Head of caudate nucleus (tissue), 42 donors: ENCODE measurements at regions not wholly inside any gene's neighbourhood (a gene's known extent, or its start where the extent isn't known, plus 50 kb on each side); places are given as distances from the start of the nearest gene placed in this dataset.
"Not testable (repeated sequence)": the region's sequence is repeated elsewhere in the genome, so short reads cannot be mapped to it uniquely, and the experiment has no call there.

ENCODE experiments used
- DNase-seq, 42 donors: peaks; one replicate each; pipeline versions ENCODE4 v3.0.0 to v3.0.0-alpha.2; 2020 to 2021; ENCODE audit warnings: mixed read lengths in 7 of 42
- intact Hi-C: fragments of 100-400 bp; cut with DNase I; formaldehyde crosslinking; loops from one replicate; pipeline ENCODE4 v1.15.0; 2022

GRCh38 chr1:219039682-219040154, 134.0 kb upstream of the LYPLAL1 start:
- intact Hi-C loops: no loop called here
- DNase-seq: no peak

- intact Hi-C loops: no loop called here
- no peak for DNase-seq
Observed at GRCh38 chr1:219040291-219040690, 133.4 kb upstream of the LYPLAL1 start.

GRCh38 chr1:219041141-219041540, 132.5 kb upstream of the LYPLAL1 start:
- intact Hi-C loops: no loop called here

DNA sequence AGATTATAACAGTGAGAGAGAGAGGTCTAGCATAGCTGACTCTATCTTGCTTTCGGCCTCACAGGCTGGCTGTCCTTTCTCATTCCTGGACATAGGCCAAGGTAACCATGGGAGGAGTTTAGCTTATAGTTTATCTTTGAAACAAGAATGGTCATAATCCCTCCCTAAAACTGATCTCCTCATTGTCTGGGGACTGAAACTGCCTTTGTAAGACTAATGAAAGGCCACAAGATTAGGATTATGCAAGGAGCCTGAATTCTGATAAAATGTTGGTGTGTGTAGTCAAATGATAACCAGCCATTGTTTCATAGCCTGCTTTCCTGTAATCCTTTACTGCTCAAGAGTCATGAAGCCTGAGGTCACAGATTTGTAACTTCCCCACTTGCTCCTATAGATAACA, 131.9 kb upstream of the LYPLAL1 start:
- no peak for DNase-seq
- intact Hi-C loops: no loop called here

More at GRCh38 chr1:219041141-219041540, 132.5 kb upstream of the LYPLAL1 start:
- no peak for DNase-seq

- no peak for DNase-seq
- intact Hi-C loops: no loop called here
Observed at GRCh38 chr1:219042769-219043168, 130.9 kb upstream of the LYPLAL1 start.

DNA sequence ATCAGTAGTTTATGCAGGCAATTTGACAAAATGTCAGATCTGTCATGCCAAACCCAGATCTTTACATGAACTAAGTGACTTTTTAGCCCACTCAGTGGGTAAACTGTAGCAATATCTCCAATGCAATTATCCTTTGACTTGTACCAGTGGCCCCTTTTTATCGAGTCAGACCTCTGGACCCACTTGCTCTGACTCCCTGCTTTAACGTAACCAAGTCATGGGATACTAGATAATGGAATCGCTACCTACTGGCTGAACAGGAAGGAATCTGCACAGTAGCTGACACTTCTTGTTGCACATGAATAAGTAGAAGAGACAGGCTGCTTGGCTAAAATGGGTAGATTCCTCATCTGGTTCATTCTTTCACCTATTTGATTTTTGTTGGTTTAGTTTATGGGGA, 128.4 kb upstream of the LYPLAL1 start:
- no peak for DNase-seq
- intact Hi-C loops: no loop called here

DNA sequence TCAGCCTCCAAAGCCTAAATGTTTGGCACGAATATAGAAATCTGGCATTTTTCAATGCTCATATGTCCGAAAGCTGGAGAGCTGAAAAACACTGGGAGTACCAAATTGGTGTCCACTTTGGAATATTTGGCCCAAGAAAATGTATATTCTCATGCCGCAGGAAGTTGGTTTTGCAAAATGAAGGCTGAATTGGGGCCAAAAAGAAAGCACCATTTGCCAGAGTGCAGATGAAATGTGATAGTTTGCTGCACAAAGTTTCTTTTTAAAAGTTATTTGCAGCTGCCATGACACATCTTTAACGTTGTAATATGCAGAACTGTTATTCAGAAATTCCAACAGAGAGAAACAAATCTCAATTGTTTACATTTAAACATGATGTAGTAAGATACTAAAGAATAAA, 124.2 kb upstream of the LYPLAL1 start:
- no peak for DNase-seq
- intact Hi-C loops: no loop called here

DNA sequence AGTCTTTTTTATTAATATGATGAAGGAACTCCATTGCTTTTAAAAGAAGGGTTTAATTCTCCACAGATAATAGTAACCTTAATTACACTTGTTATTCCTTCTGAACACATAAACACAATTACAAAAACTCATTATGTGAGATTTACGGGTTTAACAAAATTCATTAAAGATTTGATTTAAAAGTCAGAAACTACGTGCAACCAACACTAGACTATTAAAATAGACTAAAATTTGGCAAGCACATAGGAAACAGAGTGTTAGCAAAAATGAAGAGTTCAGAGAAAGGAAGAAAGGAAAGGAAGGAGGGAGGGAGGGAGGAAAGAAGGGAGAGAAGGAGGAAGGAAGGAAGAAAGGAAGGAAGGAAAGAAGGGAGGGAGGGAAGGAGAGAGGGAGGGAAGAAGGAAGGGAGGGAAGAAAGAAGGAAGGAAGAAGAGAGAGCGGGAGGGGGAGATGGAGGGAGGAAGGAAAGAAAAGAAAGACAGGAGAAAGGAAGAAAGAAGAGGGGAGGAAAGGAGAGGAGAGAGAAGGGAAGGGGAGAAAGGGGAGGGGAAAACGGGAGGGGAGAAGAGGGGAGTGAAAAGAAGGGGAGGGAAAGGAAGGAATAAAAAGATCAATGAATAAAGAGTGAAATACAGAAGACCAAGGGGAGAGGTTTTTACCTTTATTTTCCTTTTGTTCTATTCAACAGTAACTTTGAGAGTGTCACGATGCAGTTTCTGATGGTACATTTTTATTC, 123.4 kb upstream of the LYPLAL1 start:
- intact Hi-C loops: no loop called here
- DNase-seq: no peak

DNA sequence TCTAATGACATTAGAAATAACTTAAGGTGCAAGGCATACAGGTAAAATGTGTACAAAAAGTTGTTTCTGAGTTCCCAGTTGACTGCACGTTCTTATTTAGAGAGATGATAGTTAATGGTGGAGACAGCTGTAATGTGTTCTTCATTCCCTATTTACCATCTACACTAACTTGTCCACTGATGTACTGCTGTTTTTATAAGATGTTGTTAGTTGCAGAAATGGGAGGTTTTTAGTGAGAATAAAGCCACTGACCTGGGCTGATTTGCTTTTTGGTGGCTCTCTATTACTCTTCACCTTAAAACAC, 122.9 kb upstream of the LYPLAL1 start:
- no peak for DNase-seq
- intact Hi-C loops: no loop called here

GRCh38 chr1:219051547-219051946, 122.1 kb upstream of the LYPLAL1 start:
- no peak for DNase-seq
- intact Hi-C loops: no loop called here

DNA sequence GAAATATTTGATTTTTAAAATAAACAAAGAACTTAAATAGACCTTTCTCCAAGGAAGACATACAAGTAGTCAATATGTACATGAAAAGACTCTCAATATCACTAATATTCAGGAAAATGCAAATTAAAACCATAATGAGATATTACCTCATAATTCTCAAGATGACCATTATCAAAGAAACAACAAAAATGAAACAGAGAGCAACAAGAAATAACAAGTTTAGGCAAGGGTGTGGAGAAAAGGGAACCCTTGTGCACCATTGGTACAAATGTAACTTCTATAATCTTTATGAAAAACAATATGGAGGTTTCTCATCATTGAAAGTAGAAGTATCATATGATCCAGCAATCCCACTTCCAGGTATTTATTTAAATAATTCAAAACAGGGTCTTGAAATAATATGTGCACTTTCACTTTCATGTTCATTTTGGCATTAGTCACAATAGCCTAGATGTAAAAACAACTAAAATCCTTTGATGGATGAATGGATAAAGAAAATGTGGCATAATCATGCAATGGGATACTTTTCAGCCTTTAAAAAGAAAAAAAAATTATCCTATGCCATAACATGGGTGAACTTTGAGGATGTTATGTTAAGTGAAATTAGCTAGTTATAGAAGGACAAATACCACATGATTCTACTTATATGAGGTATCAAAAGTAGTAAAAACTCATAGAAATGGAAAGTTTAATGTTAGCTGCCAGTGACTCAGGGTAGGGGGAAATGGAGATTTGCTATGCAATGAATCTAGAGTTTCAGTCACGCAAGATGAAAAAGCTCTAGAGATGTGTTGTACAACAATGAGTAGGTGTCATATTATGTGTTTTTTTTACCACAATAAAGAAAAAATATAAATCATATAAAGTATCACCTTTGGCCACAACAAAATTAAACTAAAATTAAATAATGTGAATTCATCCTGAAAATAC, 114.5 kb upstream of the LYPLAL1 start:
- no peak for DNase-seq
- intact Hi-C loops: no loop called here

DNA sequence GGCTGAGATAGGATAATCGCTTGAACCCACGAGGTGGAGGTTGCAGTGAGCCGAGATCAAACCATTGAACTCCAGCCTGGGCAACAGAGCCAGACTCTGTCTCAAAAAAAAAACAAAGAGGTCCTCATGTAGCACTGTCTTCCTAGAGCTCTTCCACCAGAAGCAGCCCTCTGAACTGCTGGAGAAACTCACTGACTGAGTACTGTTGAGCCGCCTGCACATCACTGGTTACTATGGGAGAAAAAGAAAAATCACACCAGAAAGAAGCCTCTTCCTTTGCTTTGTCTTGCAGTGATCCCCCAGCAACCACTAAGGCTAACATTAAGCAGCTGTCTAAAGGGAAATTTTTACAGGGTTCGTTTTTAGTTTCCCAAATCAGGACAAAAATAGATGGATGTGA, 112.9 kb upstream of the LYPLAL1 start:
- intact Hi-C loops: no loop called here
- DNase-seq: no peak

GRCh38 chr1:219062161-219062560, 111.5 kb upstream of the LYPLAL1 start:
- intact Hi-C loops: no loop called here
- no peak for DNase-seq

- intact Hi-C loops: no loop called here
- DNase-seq: no peak
Observed at GRCh38 chr1:219066098-219066497, 107.6 kb upstream of the LYPLAL1 start.

DNA sequence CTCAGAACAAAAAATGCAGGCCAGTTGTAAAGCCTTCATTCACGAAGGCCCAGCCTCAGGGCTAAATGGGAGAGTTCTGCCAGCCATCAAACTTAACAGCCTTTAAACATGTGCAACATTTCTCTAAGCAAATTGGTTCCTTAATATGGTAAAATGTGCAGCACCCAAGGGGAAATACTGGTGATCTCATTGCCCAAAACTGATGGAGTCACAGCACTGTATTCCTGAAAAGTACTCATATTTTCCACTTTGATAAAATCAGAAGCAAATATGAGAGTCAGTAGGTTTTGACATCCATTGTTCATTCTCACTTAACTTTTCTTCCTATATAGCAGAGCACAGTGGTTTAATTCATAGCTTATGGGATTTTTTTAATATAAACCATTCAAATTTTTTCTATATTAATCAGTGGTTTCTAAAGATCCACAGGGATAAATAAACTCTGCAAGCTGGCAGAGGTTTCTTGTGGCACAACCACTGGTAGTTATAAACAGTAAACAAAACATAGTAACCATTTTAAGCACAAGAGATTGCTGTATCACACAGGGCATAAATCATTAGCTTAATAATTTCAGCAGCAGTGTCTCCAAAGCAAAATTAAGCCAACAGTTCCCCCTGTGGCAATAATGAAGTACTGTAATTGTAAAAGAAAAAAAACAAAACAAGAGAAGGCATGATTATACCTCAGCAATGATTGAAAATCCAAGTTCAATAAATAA, 106.9 kb upstream of the LYPLAL1 start:
- DNase-seq: no peak
- intact Hi-C loops: no loop called here

GRCh38 chr1:219067350-219067712, 106.3 kb upstream of the LYPLAL1 start:
- intact Hi-C loops: no loop called here
- DNase-seq: no peak

DNA sequence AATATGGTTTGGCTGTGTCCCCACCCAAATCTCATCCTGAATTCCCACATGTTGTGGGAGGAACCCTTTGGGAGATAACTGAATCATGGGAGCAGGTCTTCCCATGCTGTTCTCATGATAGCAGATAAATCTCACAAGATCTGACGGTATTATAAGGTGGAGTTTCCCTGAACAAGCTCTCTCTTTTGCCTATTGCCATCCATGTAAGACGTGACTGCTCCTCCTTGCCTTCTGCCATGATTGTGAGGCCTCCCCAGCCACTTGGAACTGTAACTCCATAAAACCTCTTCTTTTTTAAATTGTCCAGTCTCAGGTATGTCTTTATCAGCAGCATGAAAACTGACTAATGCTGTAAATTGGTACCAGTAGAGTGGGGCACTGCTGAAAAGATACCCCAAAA, 103.3 kb upstream of the LYPLAL1 start:
- intact Hi-C loops, DNase-seq: not testable (repeated sequence)

DNA sequence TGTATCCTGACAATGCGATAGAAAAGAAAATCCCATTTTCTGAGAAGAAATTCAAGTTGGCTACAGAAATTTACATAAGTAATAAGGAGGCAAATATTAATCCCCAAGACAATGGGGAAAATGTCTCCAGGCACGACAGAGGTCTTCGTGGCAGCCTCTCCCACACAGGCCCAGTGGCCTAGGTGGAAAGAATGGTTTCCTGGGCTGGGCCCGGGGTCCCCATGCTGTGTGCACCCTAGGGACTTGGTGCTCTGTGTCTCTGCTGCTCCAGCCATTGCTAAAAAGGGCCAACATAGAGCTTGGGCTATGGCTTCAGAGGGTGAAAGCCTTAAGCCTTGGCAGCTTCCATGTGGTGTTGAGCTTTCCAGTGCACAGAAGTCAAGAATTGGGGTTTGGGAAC, 102.5 kb upstream of the LYPLAL1 start:
- no peak for DNase-seq
- intact Hi-C loops: no loop called here

DNA sequence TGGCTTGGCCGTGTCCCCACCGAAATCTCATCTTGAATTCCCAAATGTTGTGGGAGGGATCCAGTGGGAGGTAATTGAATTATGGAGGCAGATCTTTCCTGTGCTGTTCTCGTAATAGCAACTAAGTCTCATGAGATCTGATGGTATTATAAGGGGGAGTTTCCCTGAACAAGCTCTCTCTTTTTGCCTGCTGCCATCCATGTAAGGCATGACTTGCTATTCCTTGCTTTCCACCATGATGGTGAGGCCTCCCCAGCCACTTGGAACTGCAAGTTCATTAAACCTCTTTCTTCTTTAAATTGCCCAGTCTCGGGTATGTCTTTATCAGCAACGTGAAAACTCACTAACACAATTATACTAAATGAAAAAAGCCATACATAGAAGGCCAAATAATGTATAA, 101.3 kb upstream of the LYPLAL1 start:
- intact Hi-C loops: no loop called here
- no peak for DNase-seq

DNA sequence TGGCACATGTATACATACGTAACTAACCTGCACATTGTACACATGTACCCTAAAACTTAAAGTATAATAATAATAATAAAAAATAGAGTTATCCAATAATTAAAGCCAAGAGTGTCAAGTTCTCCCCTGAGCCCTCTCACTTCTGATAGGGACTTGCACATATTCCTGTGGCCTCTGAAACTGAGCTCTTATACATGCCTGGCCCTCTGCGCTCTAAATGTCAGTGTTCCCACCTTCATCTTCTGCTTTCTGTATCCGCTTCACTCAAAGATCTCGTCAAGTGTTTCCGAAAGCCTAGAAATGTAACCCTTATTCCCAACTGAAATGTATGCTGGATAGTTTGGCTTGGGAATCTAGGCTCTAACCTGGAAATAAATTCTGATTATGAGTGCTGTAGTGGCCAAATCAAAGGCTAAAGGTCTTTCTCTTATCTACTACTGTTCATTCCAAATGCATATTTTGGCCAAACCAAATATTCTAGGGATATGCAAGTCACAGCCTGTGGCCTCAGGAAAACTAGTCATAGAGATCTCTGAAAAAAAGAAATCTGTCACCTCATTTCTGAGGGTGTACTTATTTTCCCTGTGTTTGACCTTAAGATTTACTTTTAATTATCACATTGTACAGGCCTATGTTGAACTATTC, 99.5 kb upstream of the LYPLAL1 start:
- no peak for DNase-seq
- intact Hi-C loops: no loop called here
